Transverse colon (tissue), 4 donors: ENCODE measurements at regions not wholly inside any gene's neighbourhood (a gene's known extent, or its start where the extent isn't known, plus 50 kb on each side); places are given as distances from the start of the nearest gene placed in this dataset.

ENCODE experiments used
- DNase-seq: peaks from one replicate; pipeline ENCODE4 v3.0.0-alpha.2; 2019
- H3K27ac ChIP-seq, 4 donors: fragments of 200-600 bp; sonication (generic); 2 replicates each; pipeline ENCODE4 v1.5.1; 2016 to 2018; ENCODE audit warnings: inconsistent platforms in 4 of 4
- H3K27me3 ChIP-seq: fragments of 200-600 bp; sonication (generic); 2 replicates; pipeline ENCODE4 v1.5.1; 2017; ENCODE audit warnings: inconsistent platforms
- H3K36me3 ChIP-seq, 4 donors: fragments of 200-600 bp; sonication (generic); 2 replicates each; pipeline ENCODE4 v1.5.1; 2017 to 2019; ENCODE audit warnings: inconsistent platforms in 4 of 4
- H3K4me1 ChIP-seq, 4 donors: fragments of 200-600 bp; sonication (generic); 2 replicates each; pipeline ENCODE4 v1.5.1; 2017 to 2020; ENCODE audit warnings: inconsistent platforms in 4 of 4
- H3K4me3 ChIP-seq, 4 donors: fragments of 200-600 bp; sonication (generic); 1 replicate in 1 of 4; 2 replicates in 3 of 4; pipeline versions ENCODE4 v1.5.1 to v1.6.1; 2017 to 2019; ENCODE audit warnings: inconsistent platforms in 4 of 4
- H3K9me3 ChIP-seq, 2 donors: fragments of 200-600 bp; sonication (generic); 2 replicates each; pipeline ENCODE4 v1.5.1; 2017 to 2019; ENCODE audit warnings: inconsistent platforms in 2 of 2
- EP300 ChIP-seq: sonication (generic); formaldehyde crosslinking; IDR thresholded peaks from one replicate; pipeline ENCODE4 v1.6.1; 2017; ENCODE audit warnings: antibody characterized with exemption, low read depth
- POLR2A ChIP-seq: fragments of 450-650 bp; IDR thresholded peaks from one replicate; pipeline ENCODE4 v1.6.1; 2016; ENCODE audit warnings: antibody characterized with exemption, mild to moderate bottlenecking, moderate library complexity
- POLR2AphosphoS5 ChIP-seq, 3 donors: sonication (generic); formaldehyde crosslinking; IDR thresholded peaks; one replicate each; pipeline ENCODE4 v1.6.1; 2016; ENCODE audit warnings: antibody characterized with exemption in 3 of 3
- WGBS, 2 donors: methylation state at CpG; one replicate each; pipeline ENCODE4 v1.1.5; 2018; ENCODE audit warnings: low coverage in 1 of 2; 5-methylcytosine and 5-hydroxymethylcytosine counted together
- in situ Hi-C, 4 donors: fragments of 200-750 bp; cut with MboI; loops; one replicate each; pipeline versions ENCODE4 v1.15.0 to v1.15.1; 2017; ENCODE audit warnings: low sequenced_read_pairs in 3 of 4, low pct_ligation_motif_present in 1 of 4, low pct_unique_long_range_greater_than_20kb in 1 of 4
- intact Hi-C: fragments of 100-400 bp; cut with DNase I; formaldehyde crosslinking; loops from one replicate; pipeline ENCODE4 v1.15.1; 2023; ENCODE audit warnings: low total_unique reads
- TF ChIP-seq, protein P1 (sequence below), 5 experiments: fragments of 200-600 bp in 3 of 5; fragments of 450-650 bp in 2 of 5; sonication (generic) in 3 of 5; IDR thresholded peaks; 1 replicate in 2 of 5; 2 replicates in 3 of 5; pipeline ENCODE4 v1.5.1; 2016 to 2017; ENCODE audit warnings: antibody characterized with exemption in 5 of 5, inconsistent platforms in 3 of 5, mild to moderate bottlenecking in 2 of 5, moderate library complexity in 1 of 5

DNA sequence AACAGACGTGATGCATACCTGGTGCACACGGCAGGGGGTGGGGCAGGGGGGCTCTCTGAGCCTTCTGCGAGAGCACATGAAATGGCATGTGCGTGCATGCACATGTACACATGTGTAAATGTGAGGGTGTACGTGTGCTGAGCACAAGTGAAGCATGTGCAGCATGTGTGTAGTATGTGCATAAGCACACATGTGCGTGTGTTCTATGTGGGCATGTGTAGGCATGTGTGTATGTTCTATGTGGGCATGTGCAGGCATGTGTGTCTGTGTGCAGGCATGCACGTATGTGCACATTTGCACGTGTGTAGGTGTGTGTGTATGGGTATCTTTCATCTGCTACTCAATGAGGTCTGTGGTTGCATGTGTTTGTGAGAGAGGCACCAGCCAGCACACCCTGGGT is 371.2 kb downstream of the CTTN start:
- no peak for DNase-seq
- 84% methylated on average over 8 of the region's 8 CpGs; no CpG with 5 or more reads in 1 of the 2 donors for WGBS, 2 donors
- H3K27me3 ChIP-seq = no peaks in the 10 kb centered on the region
- no peak overlapping the region for H3K4me3 ChIP-seq
- no peaks in the 10 kb centered on the region for H3K9me3 ChIP-seq
- in situ Hi-C loops (no loop called here), intact Hi-C loops (no loop called here)
- no peaks in the 10 kb centered on the region for H3K4me1 ChIP-seq
- TF ChIP-seq POLR2A (no peak), POLR2AphosphoS5 (IDR thresholded peaks at IDR 0.05) (no peak), EP300 (no peak)
- TF ChIP-seq, protein P1, sequence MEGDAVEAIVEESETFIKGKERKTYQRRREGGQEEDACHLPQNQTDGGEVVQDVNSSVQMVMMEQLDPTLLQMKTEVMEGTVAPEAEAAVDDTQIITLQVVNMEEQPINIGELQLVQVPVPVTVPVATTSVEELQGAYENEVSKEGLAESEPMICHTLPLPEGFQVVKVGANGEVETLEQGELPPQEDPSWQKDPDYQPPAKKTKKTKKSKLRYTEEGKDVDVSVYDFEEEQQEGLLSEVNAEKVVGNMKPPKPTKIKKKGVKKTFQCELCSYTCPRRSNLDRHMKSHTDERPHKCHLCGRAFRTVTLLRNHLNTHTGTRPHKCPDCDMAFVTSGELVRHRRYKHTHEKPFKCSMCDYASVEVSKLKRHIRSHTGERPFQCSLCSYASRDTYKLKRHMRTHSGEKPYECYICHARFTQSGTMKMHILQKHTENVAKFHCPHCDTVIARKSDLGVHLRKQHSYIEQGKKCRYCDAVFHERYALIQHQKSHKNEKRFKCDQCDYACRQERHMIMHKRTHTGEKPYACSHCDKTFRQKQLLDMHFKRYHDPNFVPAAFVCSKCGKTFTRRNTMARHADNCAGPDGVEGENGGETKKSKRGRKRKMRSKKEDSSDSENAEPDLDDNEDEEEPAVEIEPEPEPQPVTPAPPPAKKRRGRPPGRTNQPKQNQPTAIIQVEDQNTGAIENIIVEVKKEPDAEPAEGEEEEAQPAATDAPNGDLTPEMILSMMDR (IDR thresholded peaks at IDR 0.05) = no peak
- H3K27ac ChIP-seq = no peak overlapping the region
- H3K36me3 ChIP-seq = no peaks in the 10 kb centered on the region

DNA sequence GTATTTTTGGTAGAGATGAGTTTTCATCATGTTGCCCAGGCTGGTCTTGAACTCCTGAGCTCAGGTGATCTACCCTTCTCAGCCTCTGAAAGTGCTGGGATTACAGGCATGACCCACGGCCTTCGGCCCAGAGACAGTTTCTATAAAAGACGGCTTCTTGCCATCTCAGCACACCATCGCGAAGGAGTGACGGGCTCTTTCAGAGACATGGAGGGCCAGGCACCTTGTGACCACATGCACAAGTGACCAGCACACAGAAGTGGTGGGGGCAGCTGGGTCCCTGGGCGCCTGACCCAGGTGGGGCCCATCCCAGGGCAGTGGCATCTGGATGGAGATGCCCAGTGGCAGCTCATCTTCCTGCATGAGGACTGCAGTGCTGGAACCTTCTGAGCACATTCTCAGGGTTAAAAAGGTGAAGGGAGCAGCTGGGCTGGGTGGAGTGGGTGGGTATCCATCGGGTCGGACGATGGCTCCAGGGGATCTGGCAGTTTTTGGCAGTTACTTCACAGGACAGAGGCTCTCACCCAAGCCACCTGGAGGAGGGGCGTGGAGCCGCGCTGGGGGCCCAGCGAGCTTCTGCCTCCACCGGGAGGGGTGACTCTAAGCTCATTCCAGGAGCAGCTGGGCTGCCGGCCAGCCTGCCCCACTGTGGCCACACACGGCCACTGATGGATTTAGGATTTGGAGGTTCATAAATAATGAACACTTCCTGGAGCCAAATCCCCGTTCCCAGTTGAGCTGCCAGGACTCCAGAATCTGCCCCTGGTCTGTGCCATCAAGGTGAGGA is 373.0 kb downstream of the CTTN start:
- no peaks in the 10 kb centered on the region for H3K27me3 ChIP-seq
- no peak for DNase-seq
- 80% methylated on average over 18 of the region's 18 CpGs; no CpG with 5 or more reads in 1 of the 2 donors for WGBS, 2 donors
- in situ Hi-C loops (no loop called here), intact Hi-C loops (no loop called here)
- H3K27ac ChIP-seq = no peak overlapping the region
- H3K4me3 ChIP-seq = no peak overlapping the region
- TF ChIP-seq EP300 = no peak
- TF ChIP-seq, protein P1 (IDR thresholded peaks at IDR 0.05) = no peak
- no peaks in the 10 kb centered on the region for H3K36me3 ChIP-seq
- no peaks in the 10 kb centered on the region for H3K4me1 ChIP-seq
- no peaks in the 10 kb centered on the region for H3K9me3 ChIP-seq

DNA sequence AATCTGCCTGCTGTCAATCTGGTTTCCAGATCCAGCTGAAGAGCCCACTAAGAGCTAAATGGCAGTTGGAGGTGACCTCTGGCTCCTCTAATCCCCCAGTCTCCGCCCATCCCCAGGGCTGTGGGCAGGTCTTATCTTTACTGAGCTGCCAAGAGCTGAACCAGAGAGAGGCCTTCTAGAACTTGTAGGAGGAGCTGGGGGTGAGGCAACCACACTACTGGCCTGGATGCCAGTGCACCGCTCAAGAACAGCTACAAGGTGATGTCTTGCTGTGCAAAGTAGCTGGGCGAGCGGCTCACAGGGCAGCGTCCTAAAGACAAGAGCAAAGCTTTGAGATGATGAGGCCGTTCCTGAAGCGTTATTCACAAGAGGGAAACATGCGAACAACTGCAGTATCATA is 374.6 kb downstream of the CTTN start:
- no peaks in the 10 kb centered on the region for H3K4me1 ChIP-seq

DNA sequence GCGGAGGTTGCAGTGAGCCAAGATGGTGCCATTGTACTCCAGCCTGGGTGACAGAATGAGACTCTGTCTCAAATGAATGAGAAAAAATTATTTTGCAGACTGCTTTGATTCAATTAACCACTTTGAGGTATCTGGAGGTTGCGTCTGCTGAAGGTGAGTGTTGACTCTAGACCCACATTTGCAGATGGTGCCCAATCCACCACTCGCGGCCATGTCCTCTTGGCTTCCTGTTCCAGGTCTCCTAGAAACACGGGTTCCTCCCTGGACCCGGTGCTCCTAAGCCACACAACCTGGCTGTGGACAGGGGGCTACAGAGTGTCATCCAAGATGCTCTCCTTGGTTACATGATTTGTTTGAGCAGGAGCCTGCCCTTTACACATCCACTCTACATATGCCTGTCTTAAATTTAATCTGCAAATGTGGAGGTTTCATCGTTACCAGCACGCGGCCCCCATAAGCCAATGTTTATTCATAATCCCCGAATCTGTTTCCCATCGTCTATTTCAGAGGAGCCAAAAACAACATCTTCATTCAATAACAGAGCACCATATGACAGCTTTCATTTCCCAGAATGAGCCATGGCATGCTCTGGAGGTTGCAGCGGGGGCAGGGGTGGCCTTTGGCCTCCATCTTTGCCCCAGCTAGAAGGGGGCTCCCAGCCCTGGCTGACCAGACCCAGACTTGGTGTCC is 377.2 kb downstream of the CTTN start:
- Histone ChIP-seq H3K36me3 (no peaks in the 10 kb centered on the region), H3K4me3 (no peak overlapping the region), H3K27ac (no peak overlapping the region), H3K9me3 (no peaks in the 10 kb centered on the region), H3K4me1 (no peaks in the 10 kb centered on the region), H3K27me3 (no peaks in the 10 kb centered on the region)
- intact Hi-C loops (no loop called here), in situ Hi-C loops (no loop called here)
- WGBS, 2 donors = 91 to 100% methylated on average over 1 to 12 of the region's 12 CpGs
- no peak for DNase-seq
- TF ChIP-seq EP300 (no peak), POLR2A (no peak), POLR2AphosphoS5 (IDR thresholded peaks at IDR 0.05) (no peak)
- TF ChIP-seq, protein P1 (IDR thresholded peaks at IDR 0.05) = no peak

More for the DNA sequence above, 374.6 kb downstream of the CTTN start:
- H3K36me3 ChIP-seq = no peaks in the 10 kb centered on the region
- H3K4me3 ChIP-seq = no peak overlapping the region
- TF ChIP-seq POLR2AphosphoS5 (IDR thresholded peaks at IDR 0.05) (no peak), POLR2A (no peak), EP300 (no peak)
- TF ChIP-seq, protein P1 (IDR thresholded peaks at IDR 0.05) = no peak
- H3K9me3 ChIP-seq = no peaks in the 10 kb centered on the region
- WGBS, 2 donors = 85 to 100% methylated on average over 2 to 8 of the region's 8 CpGs
- intact Hi-C loops = no loop called here
- no peaks in the 10 kb centered on the region for H3K27me3 ChIP-seq
- no peak overlapping the region for H3K27ac ChIP-seq
- in situ Hi-C loops = no loop called here
- DNase-seq = no peak
